ENCODE measurements at regions not wholly inside any gene's neighbourhood (a gene's known extent, or its start where the extent isn't known, plus 50 kb on each side); places are given as distances from the start of the nearest gene placed in this dataset.

- TF ChIP-seq TAF1 (IDR thresholded peaks at IDR 0.05; ENCODE audit: borderline replicate concordance, low read depth, low read length) (no peak), POLR2A (IDR thresholded peaks at IDR 0.05; ENCODE audit: low read depth, low read length) (no peak), POLR2AphosphoS5 (IDR thresholded peaks at IDR 0.05; ENCODE audit: low read depth, low read length) (no peak)
Observed at GRCh38 chr13:44305917-44306370, 67.7 kb upstream of the SERP2 start.

Data from GM12892 (cell line).